ENCODE measurements at regions not wholly inside any gene's neighbourhood (a gene's known extent, or its start where the extent isn't known, plus 50 kb on each side); places are given as distances from the start of the nearest gene placed in this dataset.

- TF ChIP-seq CTCF (IDR thresholded peaks at IDR 0.05; ENCODE audit: borderline replicate concordance, extremely low read depth, low read length, poor library complexity, severe bottlenecking) (no peak), EZH2 (IDR thresholded peaks at IDR 0.05; ENCODE audit: borderline replicate concordance, low read depth, low read length, severe bottlenecking) (no peak)
These were observed 480.2 kb downstream of the PLK2 start for GRCh38 chr5:57979671-57980070.
